Activated naive CD8-positive, alpha-beta T cell treated with anti-CD3 and anti-CD28 coated beads, Interleukin-2, amount 10 ng/mL, durations not matched to agents 7 days and 5 days (primary cell): ENCODE measurements at regions not wholly inside any gene's neighbourhood (a gene's known extent, or its start where the extent isn't known, plus 50 kb on each side); places are given as distances from the start of the nearest gene placed in this dataset.
"Not testable (repeated sequence)": the region's sequence is repeated elsewhere in the genome, so short reads cannot be mapped to it uniquely, and the experiment has no call there.

Experiments
- ATAC-seq: fragments of 150-1000 bp; cut with Tn5 transposase; one replicate; pipeline ENCODE4 v1.10.0; 2021; ENCODE audit warnings: low read depth, moderate library complexity
- POLR2A ChIA-PET: fragments of 350-600 bp; sonication (Branson Sonifier 250); formaldehyde crosslinking; loops from one replicate; lab custom pipeline; 2021; ENCODE audit warnings: antibody characterized with exemption; lab: Charles Lee
- DNase-seq: peaks from one replicate; pipeline ENCODE4 v3.0.0; 2021
- H3K27ac Mint-ChIP-seq: one replicate; pipeline ENCODE4 v1.8.0; 2022; ENCODE audit warnings: mild to moderate bottlenecking, mixed read lengths
- H3K27me3 Mint-ChIP-seq: one replicate; pipeline ENCODE4 v1.8.0; 2022; ENCODE audit warnings: mild to moderate bottlenecking, moderate library complexity, mixed read lengths
- H3K36me3 Mint-ChIP-seq: one replicate; pipeline ENCODE4 v1.8.0; 2021; ENCODE audit warnings: mild to moderate bottlenecking, mixed read lengths
- H3K4me1 Mint-ChIP-seq: one replicate; pipeline ENCODE4 v1.8.0; 2021; ENCODE audit warnings: mixed read lengths
- H3K4me3 Mint-ChIP-seq: one replicate; pipeline ENCODE4 v1.8.0; 2022; ENCODE audit warnings: mild to moderate bottlenecking, moderate library complexity, mixed read lengths
- H3K9me3 Mint-ChIP-seq: one replicate; pipeline ENCODE4 v1.8.0; 2021; ENCODE audit warnings: mixed read lengths

DNA sequence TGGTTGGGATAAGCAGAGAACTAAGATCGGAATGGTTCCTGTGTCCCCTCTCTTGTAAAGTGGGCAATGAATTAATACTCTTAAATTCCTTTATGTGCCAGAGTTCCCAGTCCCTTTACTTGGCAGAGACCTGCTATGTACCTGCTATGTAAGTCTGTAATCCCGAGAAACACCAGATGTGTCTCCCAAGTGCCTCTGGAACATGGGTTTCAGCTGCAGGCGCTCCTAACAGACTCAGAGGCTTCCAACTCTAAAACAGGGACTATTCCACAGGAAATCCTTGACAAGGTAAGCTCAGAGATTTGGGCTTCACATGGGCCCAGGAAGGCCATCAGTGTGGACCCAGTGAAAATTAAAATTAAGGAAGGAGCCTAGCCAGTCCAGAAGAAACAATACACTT is 117.7 kb upstream of the PLCL2 start:
- Mint-ChIP-seq H3K9me3 (no peaks in the 10 kb centered on the region), H3K4me1 (no peaks in the 10 kb centered on the region)

DNA sequence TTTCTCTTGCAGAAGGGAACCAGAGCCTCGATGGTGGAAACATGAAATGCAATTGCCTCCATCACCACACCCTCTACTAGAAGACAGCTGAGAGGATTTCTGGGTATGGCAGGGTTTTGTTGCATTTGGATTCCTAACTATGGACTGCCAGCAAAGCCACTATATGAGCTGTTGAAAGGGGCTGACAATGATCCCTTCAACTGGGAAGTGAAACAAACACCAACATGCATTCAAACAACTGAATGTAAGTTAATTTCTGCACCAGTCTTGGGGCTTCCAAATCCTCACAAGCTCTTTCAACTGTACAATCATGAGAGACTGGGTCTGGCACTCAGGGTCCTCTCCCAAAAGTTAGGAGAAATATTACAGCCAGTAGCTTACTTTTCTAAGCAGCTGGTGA is 116.7 kb upstream of the PLCL2 start:
- no peaks in the 10 kb centered on the region for H3K9me3 Mint-ChIP-seq
- no peak overlapping the region for H3K27ac Mint-ChIP-seq
- ATAC-seq = no peak
- no peak for DNase-seq
- peaks cover 2% of the 10 kb centered on the region for H3K27me3 Mint-ChIP-seq
- no peaks in the 10 kb centered on the region for H3K36me3 Mint-ChIP-seq
- H3K4me3 Mint-ChIP-seq = no peak overlapping the region
- no peaks in the 10 kb centered on the region for H3K4me1 Mint-ChIP-seq
- POLR2A ChIA-PET = no interaction called here

More for the DNA sequence above, 117.7 kb upstream of the PLCL2 start:
- DNase-seq = no peak
- POLR2A ChIA-PET = no interaction called here
- no peak for ATAC-seq
- Mint-ChIP-seq H3K27ac (no peak overlapping the region), H3K36me3 (no peaks in the 10 kb centered on the region), H3K27me3 (peaks cover 2% of the 10 kb centered on the region), H3K4me3 (no peak overlapping the region)

DNA sequence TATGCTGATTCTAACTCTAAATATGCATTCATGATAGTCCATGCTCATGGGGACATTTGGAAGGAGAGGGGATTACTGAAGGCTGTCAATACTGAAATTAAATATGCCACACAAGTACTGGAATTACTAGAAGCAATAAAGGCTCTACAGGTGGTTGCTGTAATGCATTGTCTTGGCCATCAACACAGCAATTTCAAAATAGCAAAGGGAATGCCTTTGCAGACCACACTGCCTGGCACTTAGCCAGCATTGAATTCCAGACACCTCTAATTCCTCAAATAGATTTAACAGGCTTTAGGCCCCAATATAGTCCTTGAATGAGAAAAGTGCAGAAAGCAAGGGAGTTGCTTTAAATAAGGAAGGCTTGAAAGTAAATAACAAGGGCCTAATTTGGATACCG is 115.8 kb upstream of the PLCL2 start:
- H3K4me3 Mint-ChIP-seq = no peak overlapping the region
- no peaks in the 10 kb centered on the region for H3K36me3 Mint-ChIP-seq
- ATAC-seq (no peak), DNase-seq (no peak)
- H3K9me3 Mint-ChIP-seq = no peaks in the 10 kb centered on the region
- H3K27ac Mint-ChIP-seq = no peak overlapping the region
- peaks cover 2% of the 10 kb centered on the region for H3K27me3 Mint-ChIP-seq
- H3K4me1 Mint-ChIP-seq = no peaks in the 10 kb centered on the region
- POLR2A ChIA-PET = interaction anchor here (0.5 kb wide), 1 partner anchor 116 kb away, joined by 3 read pairs; the partner anchor contains the start of gene PLCL2

DNA sequence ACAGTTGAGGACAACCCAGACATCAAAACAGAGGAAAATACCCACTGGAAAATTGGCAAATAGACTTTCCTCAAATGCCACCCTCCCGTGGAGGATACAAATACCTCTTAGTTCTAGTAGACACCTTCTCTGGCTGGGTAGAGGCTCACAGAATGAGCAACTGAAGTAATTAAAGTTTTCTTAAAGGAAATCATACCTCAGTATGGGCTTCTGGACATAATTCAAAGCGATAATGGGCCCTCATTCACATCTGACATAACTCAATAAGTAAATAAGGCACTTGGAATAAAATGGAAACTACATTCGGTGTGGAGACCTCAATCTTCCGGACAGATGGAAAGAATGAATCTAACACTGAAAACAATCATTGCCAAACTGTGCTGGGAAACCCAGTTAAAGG is 115.2 kb upstream of the PLCL2 start:
- no peak overlapping the region for H3K4me3 Mint-ChIP-seq

GRCh38 chr3:16770021-16770420 is 114.7 kb upstream of the PLCL2 start:
- no peaks in the 10 kb centered on the region for H3K9me3 Mint-ChIP-seq
- no peak overlapping the region for H3K27ac Mint-ChIP-seq
- DNase-seq = no peak
- H3K4me1 Mint-ChIP-seq = peaks cover 6% of the 10 kb centered on the region
- ATAC-seq = no peak
- no peaks in the 10 kb centered on the region for H3K36me3 Mint-ChIP-seq
- no peak overlapping the region for H3K4me3 Mint-ChIP-seq
- POLR2A ChIA-PET = no interaction called here
- peaks cover 2% of the 10 kb centered on the region for H3K27me3 Mint-ChIP-seq

More for the DNA sequence above, 115.2 kb upstream of the PLCL2 start:
- Mint-ChIP-seq H3K9me3 (no peaks in the 10 kb centered on the region), H3K36me3 (no peaks in the 10 kb centered on the region), H3K27me3 (peaks cover 2% of the 10 kb centered on the region), H3K4me1 (peaks cover 2% of the 10 kb centered on the region), H3K27ac (no peak overlapping the region)
- no peak for ATAC-seq
- POLR2A ChIA-PET = no interaction called here
- DNase-seq = no peak

DNA sequence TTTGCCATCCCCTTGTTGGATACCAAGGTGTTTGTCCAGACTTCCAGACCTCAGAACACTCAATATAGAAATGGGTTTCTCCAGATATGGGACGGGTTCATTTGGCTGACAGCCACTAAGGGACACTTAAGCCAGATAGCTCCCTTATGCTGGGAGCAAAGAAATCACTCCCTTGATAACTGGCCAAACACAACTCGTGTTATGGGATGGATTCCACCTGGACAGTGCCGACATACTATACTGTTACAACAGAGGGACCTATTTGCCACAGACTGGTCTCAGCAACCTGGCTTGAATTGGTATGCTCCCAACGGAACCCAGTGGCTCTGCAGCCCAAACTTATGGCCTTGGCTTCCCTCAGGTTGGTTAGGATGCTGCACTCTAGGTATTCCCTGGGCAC is 114.0 kb upstream of the PLCL2 start:
- POLR2A ChIA-PET = no interaction called here
- Mint-ChIP-seq H3K9me3 (no peaks in the 10 kb centered on the region), H3K27ac (no peak overlapping the region), H3K4me3 (no peak overlapping the region), H3K27me3 (peaks cover 2% of the 10 kb centered on the region), H3K4me1 (peaks cover 6% of the 10 kb centered on the region), H3K36me3 (no peaks in the 10 kb centered on the region)
- DNase-seq (no peak), ATAC-seq (no peak)

GRCh38 chr3:16773594-16773993 is 111.2 kb upstream of the PLCL2 start:
- H3K27me3 Mint-ChIP-seq, H3K27ac Mint-ChIP-seq, ATAC-seq, H3K36me3 Mint-ChIP-seq, H3K4me3 Mint-ChIP-seq, H3K9me3 Mint-ChIP-seq, H3K4me1 Mint-ChIP-seq, DNase-seq, POLR2A ChIA-PET: not testable (repeated sequence)

GRCh38 chr3:16774536-16774935 is 110.2 kb upstream of the PLCL2 start:
- H3K4me3 Mint-ChIP-seq = peak overlapping the region; percentile 2
- H3K27ac Mint-ChIP-seq, H3K4me1 Mint-ChIP-seq, ATAC-seq, H3K36me3 Mint-ChIP-seq, DNase-seq, H3K9me3 Mint-ChIP-seq, POLR2A ChIA-PET, H3K27me3 Mint-ChIP-seq: not testable (repeated sequence)

DNA sequence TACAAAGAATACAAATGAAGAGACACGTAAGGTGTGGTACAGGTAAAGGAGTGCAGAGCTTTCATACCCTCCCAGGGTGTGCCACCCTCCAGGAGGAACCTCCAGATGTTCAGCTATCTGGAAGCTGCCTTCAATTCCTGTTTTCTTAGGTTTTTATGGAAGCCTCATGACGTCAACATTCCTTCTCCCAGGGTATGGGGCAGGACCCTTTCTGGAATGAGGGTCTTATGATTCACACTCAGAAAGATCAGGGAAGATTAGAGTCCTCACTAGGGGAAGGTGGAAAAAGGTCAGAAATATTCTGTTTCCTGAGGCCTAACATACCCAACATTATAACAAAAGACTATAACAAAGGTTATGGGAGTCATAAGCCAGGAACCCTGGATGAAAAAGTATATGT is 99.8 kb upstream of the PLCL2 start:
- no peak for DNase-seq
- no peak overlapping the region for H3K4me3 Mint-ChIP-seq
- H3K27me3 Mint-ChIP-seq = no peaks in the 10 kb centered on the region
- H3K4me1 Mint-ChIP-seq = no peaks in the 10 kb centered on the region
- ATAC-seq = no peak
- POLR2A ChIA-PET = no interaction called here
- peaks cover 2% of the 10 kb centered on the region for H3K9me3 Mint-ChIP-seq
- H3K27ac Mint-ChIP-seq = no peak overlapping the region
- H3K36me3 Mint-ChIP-seq = no peaks in the 10 kb centered on the region

GRCh38 chr3:16785465-16785864 is 99.3 kb upstream of the PLCL2 start:
- Mint-ChIP-seq H3K4me3 (no peak overlapping the region), H3K27me3 (no peaks in the 10 kb centered on the region), H3K27ac (no peak overlapping the region), H3K9me3 (peaks cover 3% of the 10 kb centered on the region), H3K36me3 (no peaks in the 10 kb centered on the region), H3K4me1 (peaks cover 3% of the 10 kb centered on the region)
- ATAC-seq (no peak), DNase-seq (no peak)
- POLR2A ChIA-PET = no interaction called here

- H3K4me1 Mint-ChIP-seq = peaks cover 12% of the 10 kb centered on the region
- peaks cover 13% of the 10 kb centered on the region for H3K9me3 Mint-ChIP-seq
- no peaks in the 10 kb centered on the region for H3K27me3 Mint-ChIP-seq
- ATAC-seq (no peak), DNase-seq (no peak)
- no peak overlapping the region for H3K4me3 Mint-ChIP-seq
- H3K27ac Mint-ChIP-seq = no peak overlapping the region
- POLR2A ChIA-PET = interaction anchor here (0.6 kb wide), 1 partner anchor 52 kb away, joined by 4 read pairs; no protein-coding TSS in a partner anchor
- H3K36me3 Mint-ChIP-seq = no peaks in the 10 kb centered on the region
Measured at GRCh38 chr3:16788440-16789056, 96.2 kb upstream of the PLCL2 start.

- no peaks in the 10 kb centered on the region for H3K27me3 Mint-ChIP-seq
- DNase-seq (no peak), ATAC-seq (no peak)
- no peak overlapping the region for H3K4me3 Mint-ChIP-seq
- no peak overlapping the region for H3K27ac Mint-ChIP-seq
- peaks cover 12% of the 10 kb centered on the region for H3K4me1 Mint-ChIP-seq
- POLR2A ChIA-PET = no interaction called here
- H3K9me3 Mint-ChIP-seq = peaks cover 13% of the 10 kb centered on the region
- H3K36me3 Mint-ChIP-seq = no peaks in the 10 kb centered on the region
Measured at GRCh38 chr3:16789344-16790120, 95.2 kb upstream of the PLCL2 start.

- Mint-ChIP-seq H3K27ac (no peak overlapping the region), H3K36me3 (no peaks in the 10 kb centered on the region), H3K27me3 (no peaks in the 10 kb centered on the region), H3K9me3 (peaks cover 14% of the 10 kb centered on the region), H3K4me3 (no peak overlapping the region), H3K4me1 (peaks cover 12% of the 10 kb centered on the region)
- POLR2A ChIA-PET = no interaction called here
- no peak for DNase-seq
- no peak for ATAC-seq
Measured at GRCh38 chr3:16790432-16791400, 94.0 kb upstream of the PLCL2 start.
